ENCODE measurements at regions not wholly inside any gene's neighbourhood (a gene's known extent, or its start where the extent isn't known, plus 50 kb on each side); places are given as distances from the start of the nearest gene placed in this dataset.

DNA sequence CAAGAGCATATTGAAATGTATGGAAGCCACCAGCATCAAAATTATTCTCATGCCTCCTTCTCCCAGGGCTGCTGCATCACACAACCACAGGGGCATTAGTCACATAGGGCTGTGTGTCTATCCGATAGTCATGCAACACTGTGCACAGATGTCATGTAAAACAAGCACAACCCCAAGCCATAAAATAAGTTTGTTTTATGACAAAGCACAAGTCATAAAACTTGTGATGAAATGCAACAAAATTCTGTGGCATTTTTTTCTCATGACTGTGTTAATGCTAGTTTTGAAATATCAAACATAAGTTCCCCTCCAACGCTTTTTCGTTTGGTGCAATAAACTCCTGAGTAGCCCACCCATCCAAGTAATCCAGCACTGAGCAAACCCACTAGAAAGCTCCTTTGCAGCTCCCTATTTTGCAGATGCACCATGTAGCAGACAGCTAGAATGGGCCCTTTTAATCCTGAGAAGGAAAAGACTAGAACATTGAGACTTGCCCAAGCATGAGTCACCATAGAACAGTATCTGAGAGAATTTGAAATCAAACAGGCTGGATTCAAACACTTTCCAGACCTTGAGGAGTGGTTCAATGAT is 93.3 kb upstream of the ZNF366 start:
- no peak for TF ChIP-seq BCL6B (tag by site-specific recombination; IDR thresholded peaks at IDR 0.05)
- no peak for TF ChIP-seq SP3 (tag by site-specific recombination; IDR thresholded peaks at IDR 0.05)
- TF ChIP-seq ZNF555 (tag by site-specific recombination; conservative IDR thresholded peaks at IDR 0.05), result no peak
- no peak for TF ChIP-seq REST (tag by site-specific recombination; IDR thresholded peaks at IDR 0.05)
- TF ChIP-seq, protein P1, sequence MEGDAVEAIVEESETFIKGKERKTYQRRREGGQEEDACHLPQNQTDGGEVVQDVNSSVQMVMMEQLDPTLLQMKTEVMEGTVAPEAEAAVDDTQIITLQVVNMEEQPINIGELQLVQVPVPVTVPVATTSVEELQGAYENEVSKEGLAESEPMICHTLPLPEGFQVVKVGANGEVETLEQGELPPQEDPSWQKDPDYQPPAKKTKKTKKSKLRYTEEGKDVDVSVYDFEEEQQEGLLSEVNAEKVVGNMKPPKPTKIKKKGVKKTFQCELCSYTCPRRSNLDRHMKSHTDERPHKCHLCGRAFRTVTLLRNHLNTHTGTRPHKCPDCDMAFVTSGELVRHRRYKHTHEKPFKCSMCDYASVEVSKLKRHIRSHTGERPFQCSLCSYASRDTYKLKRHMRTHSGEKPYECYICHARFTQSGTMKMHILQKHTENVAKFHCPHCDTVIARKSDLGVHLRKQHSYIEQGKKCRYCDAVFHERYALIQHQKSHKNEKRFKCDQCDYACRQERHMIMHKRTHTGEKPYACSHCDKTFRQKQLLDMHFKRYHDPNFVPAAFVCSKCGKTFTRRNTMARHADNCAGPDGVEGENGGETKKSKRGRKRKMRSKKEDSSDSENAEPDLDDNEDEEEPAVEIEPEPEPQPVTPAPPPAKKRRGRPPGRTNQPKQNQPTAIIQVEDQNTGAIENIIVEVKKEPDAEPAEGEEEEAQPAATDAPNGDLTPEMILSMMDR (tag by site-specific recombination; IDR thresholded peaks at IDR 0.05), result no peak
- TF ChIP-seq ZFP41 (tag by site-specific recombination; IDR thresholded peaks at IDR 0.05; ENCODE audit: borderline replicate concordance), result no peak
- no peak for TF ChIP-seq ZSCAN18 (tag by site-specific recombination; IDR thresholded peaks at IDR 0.05)
- no peak for TF ChIP-seq GLI2 (tag by site-specific recombination; IDR thresholded peaks at IDR 0.05; ENCODE audit: borderline replicate concordance, low read depth)
- no peak for TF ChIP-seq ZNF830 (tag by site-specific recombination; IDR thresholded peaks at IDR 0.05; ENCODE audit: low read depth)
- TF ChIP-seq SALL2 (tag by site-specific recombination; IDR thresholded peaks at IDR 0.05; ENCODE audit: borderline replicate concordance), result no peak

All from HEK293 (cell line).